NOMO-1 treated with DMSO at 0.1 percent for 48 hours (cell line): ENCODE measurements at regions not wholly inside any gene's neighbourhood (a gene's known extent, or its start where the extent isn't known, plus 50 kb on each side); places are given as distances from the start of the nearest gene placed in this dataset.
A peak's percentile ranks its signal among the peaks of the same experiment; 100 is the strongest.

Source experiments
- DNase-seq: peaks from one replicate; lab custom pipeline; 2025; ENCODE audit not compliant: unreplicated experiment; lab: John Stamatoyannopoulos, UW

DNA sequence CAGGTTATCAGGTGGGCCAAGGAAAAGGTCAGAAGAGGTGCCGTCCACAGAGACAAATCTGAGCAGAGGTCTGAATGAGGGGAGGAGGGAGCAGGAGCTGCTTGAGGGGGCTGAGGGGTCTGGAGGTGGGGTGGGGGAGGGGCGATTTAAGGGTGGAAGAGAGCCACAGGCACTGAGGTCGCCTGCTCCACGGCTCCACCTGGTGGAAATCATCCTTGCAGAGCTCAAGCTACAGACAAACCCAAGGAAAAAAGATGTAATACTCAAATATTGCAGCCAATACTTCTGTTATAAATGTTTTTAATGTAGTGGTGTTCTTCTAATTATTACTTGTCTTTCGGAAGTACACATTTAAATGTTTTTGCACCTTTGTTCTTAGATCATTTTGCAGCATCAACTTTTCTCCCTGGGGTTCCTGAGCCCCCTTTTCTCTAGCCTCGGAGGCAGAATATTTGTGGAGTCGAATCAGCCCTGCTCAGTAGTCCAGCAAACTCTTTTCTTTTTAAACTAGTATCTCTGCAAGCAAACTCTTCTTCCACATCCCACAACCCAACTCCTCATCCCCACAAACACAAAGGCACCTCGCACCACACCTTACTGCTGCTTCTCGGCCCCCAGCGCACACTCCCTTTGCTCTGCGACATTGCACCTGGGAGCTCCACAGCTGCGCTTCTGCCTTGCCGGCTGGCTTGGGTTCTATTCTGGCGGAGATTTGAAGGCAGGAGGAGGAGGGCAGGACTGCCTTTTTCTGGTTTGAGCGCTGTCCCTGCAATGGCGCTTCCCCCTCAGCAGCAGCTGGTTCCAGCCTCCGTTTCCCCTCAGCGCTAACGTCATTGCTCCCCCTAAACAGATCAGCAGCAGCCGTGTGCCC is 51.0 kb upstream of the TFAP2A start:
- DNase-seq = peak; percentile 12
